T follicular helper cell (primary cell): ENCODE measurements at regions not wholly inside any gene's neighbourhood (a gene's known extent, or its start where the extent isn't known, plus 50 kb on each side); places are given as distances from the start of the nearest gene placed in this dataset.

Experiments used
- DNase-seq: peaks from one replicate; pipeline ENCODE4 v3.0.0-alpha.2; 2020; ENCODE audit warnings: low read depth

GRCh38 chr4:180650273-180650672, 1592.9 kb upstream of the TENM3 start:
- no peak for DNase-seq

- DNase-seq: no peak
Observed at GRCh38 chr4:180652533-180652932, 1590.7 kb upstream of the TENM3 start.

DNA sequence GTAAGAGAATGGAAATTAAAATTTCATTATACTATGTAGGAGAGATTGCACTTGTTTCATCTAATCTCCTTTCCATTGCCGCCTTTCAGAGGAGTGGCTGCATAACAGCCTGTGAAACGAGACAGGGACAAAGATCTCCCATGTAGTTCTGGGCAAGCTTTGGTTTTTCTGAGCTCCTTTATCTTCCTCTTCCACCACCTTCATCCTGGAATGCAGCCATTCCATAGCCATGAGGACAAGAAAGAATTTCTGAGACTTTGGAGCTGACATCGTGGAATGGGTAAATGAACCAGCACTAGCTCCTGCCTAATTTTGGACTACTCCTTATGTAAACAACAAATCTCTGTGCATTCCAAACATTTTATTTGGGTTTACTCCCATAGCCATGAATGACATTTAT, 1587.3 kb upstream of the TENM3 start:
- DNase-seq: no peak

GRCh38 chr4:180657881-180658280, 1585.3 kb upstream of the TENM3 start:
- DNase-seq: no peak

DNA sequence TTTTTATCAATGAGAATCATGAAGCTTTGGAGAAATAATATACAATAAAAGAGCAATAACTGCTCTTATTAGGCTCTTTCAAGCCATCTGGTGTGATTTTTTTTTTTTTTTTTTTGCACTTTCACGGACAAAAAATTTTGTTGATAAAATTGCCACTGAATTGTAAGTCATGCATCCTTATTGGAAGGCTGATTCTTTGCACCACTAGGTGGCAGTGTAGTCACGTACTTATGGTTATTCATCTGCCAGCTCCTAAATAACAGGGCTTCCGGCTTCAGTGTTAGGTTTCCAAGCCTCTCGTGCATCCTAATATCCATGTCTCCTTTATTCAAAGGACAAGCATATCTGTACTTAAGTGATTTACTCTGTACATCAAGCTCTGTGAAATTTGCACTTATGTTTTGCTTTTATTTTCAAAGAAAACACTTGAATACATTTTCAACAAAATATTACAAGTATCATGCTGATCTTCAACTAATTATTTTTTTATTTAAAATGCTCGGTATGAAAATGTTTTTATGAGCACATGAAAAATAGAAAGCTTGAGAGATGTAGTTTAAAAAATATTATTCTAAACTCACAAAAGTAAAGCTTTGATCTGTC, 1578.3 kb upstream of the TENM3 start:
- peak; percentile 12 for DNase-seq

DNA sequence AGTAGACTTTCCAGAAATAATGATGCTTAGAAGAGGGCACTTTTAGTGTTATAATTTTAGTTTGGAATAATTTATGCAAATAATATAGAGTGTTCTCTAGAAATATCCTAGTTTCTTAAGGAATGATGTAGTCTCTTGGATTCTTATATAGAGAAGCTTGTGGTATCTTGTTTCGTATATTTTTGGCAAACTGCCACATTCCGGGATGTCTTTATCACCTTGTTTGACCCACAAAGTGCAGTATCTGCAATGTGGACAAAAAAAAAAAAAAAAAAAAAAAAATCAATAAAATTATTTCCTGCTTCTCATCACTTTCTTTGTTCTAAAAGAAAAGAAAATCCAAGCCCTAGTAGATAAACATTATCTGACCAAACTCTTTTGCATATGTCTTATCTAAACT, 1577.7 kb upstream of the TENM3 start:
- no peak for DNase-seq

DNA sequence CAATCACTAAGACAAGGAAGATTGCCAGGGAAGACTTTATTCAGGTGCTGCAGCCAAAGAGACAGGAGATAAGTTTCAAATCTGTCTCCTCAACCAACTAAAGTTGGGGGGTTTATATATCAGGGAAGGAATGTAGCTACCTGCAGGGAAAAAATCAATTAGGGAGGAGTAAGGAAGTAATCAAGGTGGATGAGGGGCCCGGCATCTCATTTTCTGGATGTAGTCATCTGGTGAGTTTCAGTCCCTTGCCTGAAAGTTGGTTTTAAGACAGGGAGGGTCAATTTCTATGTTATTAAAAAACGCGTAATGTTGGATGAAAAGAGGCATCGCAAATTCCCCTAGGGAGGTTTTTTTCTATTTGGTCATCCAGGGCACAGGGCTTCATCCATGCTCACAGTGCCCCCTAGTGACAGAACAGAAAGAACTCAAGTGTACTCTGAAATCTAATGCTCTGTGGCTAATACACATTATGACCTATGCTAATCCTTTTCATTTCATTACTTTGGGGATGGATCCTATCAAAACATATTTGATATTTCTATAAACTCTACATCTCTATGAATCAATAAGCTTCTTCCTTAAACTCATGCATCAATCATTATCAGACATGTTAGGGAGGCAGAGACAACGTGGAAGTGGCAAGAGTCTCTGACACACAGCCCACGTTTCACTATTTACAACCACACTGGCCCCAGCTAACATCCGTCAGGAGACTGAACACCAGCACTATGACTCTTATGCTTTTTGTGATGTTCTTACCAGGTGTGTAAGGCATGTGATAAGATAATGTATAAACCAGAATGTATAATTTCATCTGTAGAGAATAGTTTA, 1577.0 kb upstream of the TENM3 start:
- DNase-seq: no peak

DNA sequence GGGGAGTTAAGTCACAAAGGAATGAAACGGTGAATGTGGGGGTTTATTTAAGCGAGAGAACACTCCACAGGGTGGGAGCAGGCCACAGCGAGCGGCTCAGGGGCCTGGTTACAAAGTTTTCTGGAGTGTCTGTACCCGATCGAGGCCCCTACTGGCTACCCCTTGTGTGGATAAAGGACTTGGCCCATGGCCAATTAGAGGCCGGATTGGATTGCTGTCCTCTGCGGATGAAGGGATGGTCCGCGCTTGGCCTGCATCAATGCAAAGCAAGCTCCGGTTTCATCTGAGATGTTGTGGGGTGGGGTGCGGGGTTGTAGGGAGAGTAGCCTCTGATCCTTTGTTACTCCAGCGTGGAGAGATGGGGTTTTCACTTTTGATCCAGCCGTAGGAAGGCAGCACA, 1574.5 kb upstream of the TENM3 start:
- no peak for DNase-seq

DNA sequence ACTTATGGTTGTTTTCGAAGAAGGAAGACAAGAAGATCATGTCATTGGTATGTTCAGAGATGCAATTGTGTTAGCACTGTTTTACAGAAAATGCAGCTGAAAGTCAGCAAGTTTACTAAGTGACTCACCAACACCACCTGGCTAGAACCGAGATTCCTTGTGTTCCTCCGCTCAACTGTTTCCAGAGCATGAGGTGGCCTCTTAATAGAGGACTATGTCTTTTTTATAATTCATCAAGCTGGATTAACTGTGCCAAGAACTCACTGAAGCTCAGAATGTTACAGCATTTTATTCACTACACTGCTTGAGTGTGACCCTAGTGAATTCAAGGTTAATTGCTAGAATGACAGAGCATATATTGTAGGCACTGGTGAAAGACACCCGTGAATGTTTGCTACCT, 1573.5 kb upstream of the TENM3 start:
- DNase-seq: no peak

- no peak for DNase-seq
Observed at GRCh38 chr4:180674619-180675358, 1568.4 kb upstream of the TENM3 start.

GRCh38 chr4:180675359-180675650, 1567.9 kb upstream of the TENM3 start:
- no peak for DNase-seq

GRCh38 chr4:180680305-180680704, 1562.9 kb upstream of the TENM3 start:
- DNase-seq: no peak

- DNase-seq: no peak
Observed at GRCh38 chr4:180682776-180683175, 1560.4 kb upstream of the TENM3 start.

- DNase-seq: no peak
Observed at GRCh38 chr4:180683186-180683585, 1560.0 kb upstream of the TENM3 start.

DNA sequence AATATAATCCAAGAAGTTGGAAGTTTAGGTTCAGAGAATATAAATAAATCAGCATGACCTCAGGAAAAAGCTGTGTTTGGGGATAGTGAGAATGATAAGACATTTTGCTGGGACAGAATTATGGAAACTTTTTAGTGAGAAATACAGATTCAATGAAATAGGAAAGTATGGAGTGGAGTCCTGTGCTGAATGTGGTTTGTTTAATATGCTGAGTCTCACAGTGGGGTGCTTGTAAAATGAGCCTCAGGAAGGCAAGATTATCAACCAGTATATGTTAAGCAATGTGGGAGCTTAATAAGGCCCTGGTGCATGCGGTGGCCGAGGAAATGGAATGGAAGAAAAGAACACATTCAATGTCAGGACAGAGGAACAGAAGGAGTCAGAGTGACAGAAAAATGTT, 1554.7 kb upstream of the TENM3 start:
- DNase-seq: no peak

- DNase-seq: no peak
Observed at GRCh38 chr4:180694875-180695274, 1548.3 kb upstream of the TENM3 start.

GRCh38 chr4:180695851-180696250, 1547.4 kb upstream of the TENM3 start:
- no peak for DNase-seq

DNA sequence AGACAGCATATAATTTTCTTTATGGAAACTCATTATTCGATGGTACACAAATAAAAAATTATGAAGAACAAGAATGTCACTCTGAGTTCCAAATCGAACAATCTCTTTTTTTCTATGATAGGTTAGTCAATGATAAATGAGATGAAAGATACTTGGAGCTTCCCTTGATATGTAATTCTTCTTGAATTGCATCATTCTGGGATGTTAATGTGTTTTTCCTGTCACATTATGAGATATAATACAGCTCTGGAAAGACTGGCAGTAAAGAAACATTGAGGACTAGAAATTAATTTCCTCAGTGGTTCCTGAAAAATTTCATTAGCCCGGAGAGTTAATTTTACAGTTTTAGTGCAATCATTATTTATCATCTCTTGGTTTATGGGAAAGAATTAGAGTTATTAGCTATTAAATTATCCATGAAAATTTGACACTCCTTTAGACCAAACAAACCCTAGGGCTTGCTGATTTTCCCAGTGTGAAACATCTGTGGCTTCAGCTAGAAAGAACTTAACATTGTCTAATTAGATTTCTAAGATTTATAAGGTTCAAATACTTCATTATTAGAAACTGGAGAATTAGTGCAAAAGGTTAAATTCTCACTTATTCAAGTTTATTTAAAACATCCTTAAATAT, 1546.6 kb upstream of the TENM3 start:
- no peak for DNase-seq

- DNase-seq: no peak
Observed at GRCh38 chr4:180698550-180699195, 1544.5 kb upstream of the TENM3 start.

GRCh38 chr4:180706766-180707165, 1536.4 kb upstream of the TENM3 start:
- DNase-seq: no peak

- DNase-seq: no peak
Observed at GRCh38 chr4:180710628-180711337, 1532.4 kb upstream of the TENM3 start.
